ENCODE measurements at regions not wholly inside any gene's neighbourhood (a gene's known extent, or its start where the extent isn't known, plus 50 kb on each side); places are given as distances from the start of the nearest gene placed in this dataset.

DNA sequence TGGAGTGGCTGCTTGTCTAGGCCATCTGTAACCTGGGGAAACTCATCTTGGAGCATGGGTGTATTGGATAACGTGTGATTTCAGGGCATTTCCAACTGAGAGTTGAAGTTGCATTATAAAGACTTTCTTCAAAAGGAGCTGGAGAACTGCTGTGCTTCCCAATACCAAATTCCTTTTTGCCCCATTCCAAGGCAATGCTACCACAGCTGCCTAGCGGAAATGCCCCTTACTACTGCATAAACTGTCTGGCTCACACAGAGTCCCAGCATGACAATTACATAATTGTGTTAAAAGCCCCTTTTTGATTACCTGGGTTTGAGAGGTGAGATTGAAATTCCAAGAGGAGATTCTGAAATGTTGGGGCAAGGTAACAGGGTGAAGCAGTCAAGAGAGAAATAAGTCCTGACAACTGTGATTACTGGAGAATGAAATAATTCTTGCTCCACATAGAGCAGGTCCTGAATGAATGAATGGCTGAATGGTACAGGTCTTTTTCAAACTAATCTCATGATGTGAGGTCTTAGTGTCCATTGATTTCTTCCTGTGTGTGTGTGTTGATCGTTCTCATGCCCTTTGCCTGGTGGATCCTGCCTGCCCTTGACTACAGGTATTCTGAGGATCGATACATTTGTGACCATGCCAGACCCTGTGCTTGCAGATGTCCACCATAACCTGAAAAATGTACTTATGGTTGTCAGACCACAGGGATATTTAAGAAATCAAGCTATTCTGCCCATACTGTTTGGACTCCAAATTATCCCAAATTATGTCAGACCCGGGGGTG, 386.5 kb downstream of the GRIN2B start (continued):
- TF ChIP-seq ESRRA (IDR thresholded peaks at IDR 0.05; ENCODE audit: low read length) = no peak

DNA sequence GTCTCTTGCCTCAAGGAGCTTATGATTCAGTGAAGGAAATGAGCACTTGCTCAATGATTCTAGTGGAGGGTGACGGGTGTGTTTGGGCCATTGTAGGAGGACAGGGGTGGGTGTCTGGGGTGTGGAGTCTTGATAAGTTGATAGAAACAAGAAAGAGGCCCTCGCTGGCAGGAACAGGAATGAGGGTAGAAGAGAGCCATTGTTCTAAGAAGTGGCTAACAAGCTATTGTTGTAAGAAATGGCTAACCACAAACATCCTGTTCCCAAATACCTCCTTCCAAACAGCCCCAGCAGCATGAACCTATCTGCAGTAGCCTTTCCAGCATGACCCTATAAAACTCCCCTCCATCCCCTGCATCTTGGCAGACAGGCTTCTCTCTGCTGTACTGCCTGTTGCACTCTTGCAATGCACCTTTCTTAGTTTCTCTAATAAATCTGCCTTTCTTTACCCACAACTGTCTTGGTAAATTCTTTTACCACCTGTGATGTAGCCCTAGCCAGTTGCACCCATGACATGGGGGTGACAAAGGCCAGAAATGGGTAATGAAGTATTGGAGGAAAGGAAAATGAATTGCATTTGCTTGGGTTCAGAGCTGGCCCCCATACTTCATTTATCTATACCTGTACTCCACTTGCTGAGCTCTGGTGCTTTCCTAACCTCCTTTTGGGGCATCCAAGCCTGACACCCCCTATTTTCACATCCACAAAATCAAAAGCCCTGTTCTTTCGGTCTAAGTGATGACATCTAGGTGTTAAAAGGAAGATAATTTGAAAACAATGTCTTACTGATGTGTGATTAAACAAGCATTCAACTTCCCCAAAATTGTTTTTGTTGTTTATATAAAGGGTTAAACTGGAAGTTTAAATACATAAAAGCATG, 389.1 kb downstream of the GRIN2B start:
- RAD21 ChIA-PET (ENCODE audit: unreplicated experiment) = interaction anchor here (0.7 to 5.3 kb wide), 12 partner anchors 13 to 230 kb away, joined by 3 to 72 read pairs (median 4); no protein-coding TSS in a partner anchor
- no TSS peak for BruUV-seq (replicated peaks)
- 0 out of 2 replicates have a peak overlapping the region, but pooled peaks have one; percentile 13 for H3K4me2 ChIP-seq (ENCODE audit: control insufficient read depth, insufficient read depth)
- peak; percentile 55; the same call in 1 of the 2 replicates for TF ChIP-seq BMI1 (IDR thresholded peaks at IDR 0.05; ENCODE audit: borderline replicate concordance)
- no peak for TF ChIP-seq POLR2AphosphoS5 (IDR thresholded peaks at IDR 0.05; ENCODE audit: low read length)
- no peak for TF ChIP-seq FOXM1 (IDR thresholded peaks at IDR 0.05; ENCODE audit: low read depth, low read length)
- TF ChIP-seq GATAD2B (conservative IDR thresholded peaks at IDR 0.05; ENCODE audit: low read depth) = peak; percentile 58; the same call in 1 of the 2 replicates
- no peak for TF ChIP-seq TCF12 (IDR thresholded peaks at IDR 0.05; ENCODE audit: low read depth, low read length)
- peak; percentile 41; the same call in 1 of the 2 replicates for TF ChIP-seq BCL11A (IDR thresholded peaks at IDR 0.05; ENCODE audit: low read depth, low read length)
- no peak for TF ChIP-seq RELA (IDR thresholded peaks at IDR 0.05; ENCODE audit: borderline replicate concordance, partially characterized antibody)
- peak; percentile 95; the same call in 1 of the 2 replicates for TF ChIP-seq MTA2 (IDR thresholded peaks at IDR 0.05; ENCODE audit: low read depth)
- TF ChIP-seq YY1 (IDR thresholded peaks at IDR 0.05; ENCODE audit: low read depth, low read length) = 0 out of 2 replicates have a peak, but pooled peaks have one; percentile 7
- TF ChIP-seq MEF2B (IDR thresholded peaks at IDR 0.05; ENCODE audit: partially characterized antibody, poor library complexity, severe bottlenecking) = peak; percentile 49
- TF ChIP-seq LARP7 (IDR thresholded peaks at IDR 0.05) = no peak
- no peak for TF ChIP-seq MTA3 (IDR thresholded peaks at IDR 0.05; ENCODE audit: borderline replicate concordance, low read length)
- peak; percentile 49; the same call in 1 of the 2 replicates for TF ChIP-seq EED (IDR thresholded peaks at IDR 0.05; ENCODE audit: low read depth)
- TF ChIP-seq, protein P1, sequence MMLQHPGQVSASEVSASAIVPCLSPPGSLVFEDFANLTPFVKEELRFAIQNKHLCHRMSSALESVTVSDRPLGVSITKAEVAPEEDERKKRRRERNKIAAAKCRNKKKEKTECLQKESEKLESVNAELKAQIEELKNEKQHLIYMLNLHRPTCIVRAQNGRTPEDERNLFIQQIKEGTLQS (IDR thresholded peaks at IDR 0.05; ENCODE audit: borderline replicate concordance, extremely low read depth, low read depth, low read length) = no peak
- TF ChIP-seq, protein P2, sequence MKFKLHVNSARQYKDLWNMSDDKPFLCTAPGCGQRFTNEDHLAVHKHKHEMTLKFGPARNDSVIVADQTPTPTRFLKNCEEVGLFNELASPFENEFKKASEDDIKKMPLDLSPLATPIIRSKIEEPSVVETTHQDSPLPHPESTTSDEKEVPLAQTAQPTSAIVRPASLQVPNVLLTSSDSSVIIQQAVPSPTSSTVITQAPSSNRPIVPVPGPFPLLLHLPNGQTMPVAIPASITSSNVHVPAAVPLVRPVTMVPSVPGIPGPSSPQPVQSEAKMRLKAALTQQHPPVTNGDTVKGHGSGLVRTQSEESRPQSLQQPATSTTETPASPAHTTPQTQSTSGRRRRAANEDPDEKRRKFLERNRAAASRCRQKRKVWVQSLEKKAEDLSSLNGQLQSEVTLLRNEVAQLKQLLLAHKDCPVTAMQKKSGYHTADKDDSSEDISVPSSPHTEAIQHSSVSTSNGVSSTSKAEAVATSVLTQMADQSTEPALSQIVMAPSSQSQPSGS (IDR thresholded peaks at IDR 0.05; ENCODE audit: low read length) = 0 out of 2 replicates have a peak, but pooled peaks have one; percentile 7
- TF ChIP-seq ATF7 (IDR thresholded peaks at IDR 0.05; ENCODE audit: low read depth) = peak; percentile 88
- peak; percentile 69 for TF ChIP-seq NR2F1 (conservative IDR thresholded peaks at IDR 0.05)
- peak; percentile 82 for TF ChIP-seq SMARCA5 (IDR thresholded peaks at IDR 0.05)
- peak; percentile 81 for TF ChIP-seq IKZF1 (conservative IDR thresholded peaks at IDR 0.05)
- TF ChIP-seq TARDBP (IDR thresholded peaks at IDR 0.05; ENCODE audit: borderline replicate concordance) = no peak

More for the DNA sequence above, 389.1 kb downstream of the GRIN2B start:
- in situ Hi-C loops (cut with MboI) = no loop called here
- no peak overlapping the region; the same call in 1 of the 2 replicates for H2AFZ ChIP-seq (ENCODE audit: control insufficient read depth, low read depth, low read length)
- no peaks in the 10 kb centered on the region; the same call in 1 of the 2 replicates for H3K4me1 ChIP-seq (ENCODE audit: control insufficient read depth, insufficient read depth, low read length)
- no peaks in the 10 kb centered on the region for H3K27me3 ChIP-seq (replicated peaks in 1 of 2; ENCODE audit: control insufficient read depth in 2 of 2, insufficient read depth in 2 of 2, low read length in 1 of 2)
- no peak overlapping the region for H3K9ac ChIP-seq (ENCODE audit: control insufficient read depth, insufficient read depth, low read length)
- POLR2A ChIA-PET = interaction anchor here (1.0 to 2.7 kb wide), 4 partner anchors 10 to 57 kb away, joined by 5 to 12 read pairs (median 8); no protein-coding TSS in a partner anchor
- CTCF ChIA-PET = interaction anchor here (0.6 to 6.7 kb wide), 11 partner anchors 11 to 1991 kb away, joined by 3 to 71 read pairs (median 4); no protein-coding TSS in a partner anchor
- DNase-seq (ENCODE audit: low read depth, low spot score) = peak; percentile 51
- peak; percentile 86 for ATAC-seq
- no peak overlapping the region; the same call in 1 of the 2 replicates for H3K27ac ChIP-seq (ENCODE audit: control insufficient read depth, insufficient read depth)
- H3K9me3 ChIP-seq (replicated peaks; ENCODE audit: control insufficient read depth, insufficient read depth, low read length) = no peaks in the 10 kb centered on the region; the same call in 2 of the 3 replicates
- no peak overlapping the region for H3K4me3 ChIP-seq
- SMC1A ChIA-PET (ENCODE audit: uncharacterized antibody, unreplicated experiment) = interaction anchor here (0.7 to 5.8 kb wide), 16 partner anchors 11 to 800 kb away, joined by 3 to 88 read pairs (median 4); no protein-coding TSS in a partner anchor
- no peaks in the 10 kb centered on the region for H4K20me1 ChIP-seq (ENCODE audit: control insufficient read depth, insufficient read depth)
- 6% methylated on average over 3 of the region's 3 CpGs for WGBS (ENCODE audit: insufficient coverage, insufficient replicate concordance, low lambda C conversion rate, missing lambda C conversion rate)
- FAIRE-seq = no peak
- intact Hi-C loops (cut with micrococcal nuclease; ENCODE audit: unreplicated experiment) = loop anchor here (1.0 to 5.0 kb wide), 4 partner anchors 38 to 230 kb away; no protein-coding TSS in a partner anchor
- H3K79me2 ChIP-seq (ENCODE audit: control insufficient read depth, insufficient read depth, low read length) = no peaks in the 10 kb centered on the region
- H3K36me3 ChIP-seq (ENCODE audit: control insufficient read depth in 2 of 2, insufficient read depth in 2 of 2, low read length in 1 of 2) = no peaks in the 10 kb centered on the region

Data from GM12878 (cell line).